Epithelial cell of prostate (primary cell): ENCODE measurements at regions not wholly inside any gene's neighbourhood (a gene's known extent, or its start where the extent isn't known, plus 50 kb on each side); places are given as distances from the start of the nearest gene placed in this dataset.
A peak's percentile ranks its signal among the peaks of the same experiment; 100 is the strongest.

Experiments
- DNase-seq: peaks from one replicate; pipeline ENCODE4 v3.0.0-alpha.2; 2011; ENCODE audit warnings: low read depth, low spot score
- H3K27ac ChIP-seq: fragments of 450-650 bp; 2 replicates; pipeline ENCODE4 v1.5.1; 2017; ENCODE audit warnings: mild to moderate bottlenecking

GRCh38 chr17:53891726-53892125 lies 69.0 kb downstream of the KIF2B start:
- no peak for DNase-seq
- no peak overlapping the region for H3K27ac ChIP-seq

- H3K27ac ChIP-seq = no peak overlapping the region
- no peak for DNase-seq
These were observed 69.5 kb downstream of the KIF2B start for GRCh38 chr17:53892222-53892621.

- no peak overlapping the region for H3K27ac ChIP-seq
- DNase-seq = no peak
These were observed 71.9 kb downstream of the KIF2B start for GRCh38 chr17:53894591-53894990.

GRCh38 chr17:53896047-53896446 lies 73.3 kb downstream of the KIF2B start:
- H3K27ac ChIP-seq = peak overlapping the region; percentile 45
- no peak for DNase-seq

- DNase-seq = no peak
- no peak overlapping the region for H3K27ac ChIP-seq
These were observed 78.2 kb downstream of the KIF2B start for GRCh38 chr17:53900951-53901350.

GRCh38 chr17:53907435-53907834 lies 84.7 kb downstream of the KIF2B start:
- no peak for DNase-seq
- H3K27ac ChIP-seq = no peak overlapping the region

GRCh38 chr17:53909802-53910201 lies 87.1 kb downstream of the KIF2B start:
- DNase-seq = no peak
- no peak overlapping the region for H3K27ac ChIP-seq

- no peak overlapping the region for H3K27ac ChIP-seq
- DNase-seq = no peak
These were observed 89.4 kb downstream of the KIF2B start for GRCh38 chr17:53912117-53912516.

GRCh38 chr17:53919356-53919755 lies 96.6 kb downstream of the KIF2B start:
- H3K27ac ChIP-seq = no peak overlapping the region
- no peak for DNase-seq

GRCh38 chr17:53924530-53925455 lies 102.1 kb downstream of the KIF2B start:
- H3K27ac ChIP-seq = no peak overlapping the region
- DNase-seq = no peak

GRCh38 chr17:53932386-53932785 lies 109.7 kb downstream of the KIF2B start:
- DNase-seq = no peak
- H3K27ac ChIP-seq = no peak overlapping the region

GRCh38 chr17:53934931-53935330 lies 112.2 kb downstream of the KIF2B start:
- no peak for DNase-seq
- no peak overlapping the region for H3K27ac ChIP-seq

- no peak for DNase-seq
- no peak overlapping the region for H3K27ac ChIP-seq
These were observed 118.5 kb downstream of the KIF2B start for GRCh38 chr17:53941231-53941630.

- DNase-seq = no peak
- H3K27ac ChIP-seq = no peak overlapping the region
These were observed 119.7 kb downstream of the KIF2B start for GRCh38 chr17:53942436-53942835.

GRCh38 chr17:53942898-53943297 lies 120.2 kb downstream of the KIF2B start:
- no peak for DNase-seq
- no peak overlapping the region for H3K27ac ChIP-seq

GRCh38 chr17:53948323-53948722 lies 125.6 kb downstream of the KIF2B start:
- no peak for DNase-seq
- no peak overlapping the region for H3K27ac ChIP-seq

GRCh38 chr17:53949473-53950090 lies 126.9 kb downstream of the KIF2B start:
- peak; percentile 50 for DNase-seq
- H3K27ac ChIP-seq = peak overlapping the region; percentile 38

GRCh38 chr17:53950207-53950857 lies 127.6 kb downstream of the KIF2B start:
- DNase-seq = no peak
- peak overlapping the region; percentile 38 for H3K27ac ChIP-seq

GRCh38 chr17:53950858-53951250 lies 128.1 kb downstream of the KIF2B start:
- DNase-seq = peak; percentile 75
- peak overlapping the region; percentile 38 for H3K27ac ChIP-seq

- no peak overlapping the region for H3K27ac ChIP-seq
- no peak for DNase-seq
These were observed 148.6 kb downstream of the KIF2B start for GRCh38 chr17:53971361-53971760.

- no peak for DNase-seq
- H3K27ac ChIP-seq = no peak overlapping the region
These were observed 157.3 kb downstream of the KIF2B start for GRCh38 chr17:53979991-53980390.
